Mesothelial cell of epicardium (in vitro differentiated cells): ENCODE measurements at regions not wholly inside any gene's neighbourhood (a gene's known extent, or its start where the extent isn't known, plus 50 kb on each side); places are given as distances from the start of the nearest gene placed in this dataset.
A peak's percentile ranks its signal among the peaks of the same experiment; 100 is the strongest.

Experiments
- DNase-seq, 2 experiments: peaks; one replicate each; pipeline ENCODE4 v3.0.0; 2021; ENCODE audit warnings: low spot score in 2 of 2; ENCODE audit not compliant: unreplicated experiment in 2 of 2
- H3K27ac Mint-ChIP-seq: 2 replicates; pipeline ENCODE4 v1.8.0; 2021; ENCODE audit warnings: mixed read lengths
- H3K27me3 Mint-ChIP-seq: 2 replicates; pipeline ENCODE4 v1.8.0; 2021; ENCODE audit warnings: low read depth, mixed read lengths
- H3K36me3 Mint-ChIP-seq: 2 replicates; pipeline ENCODE4 v1.8.0; 2021; ENCODE audit warnings: mixed read lengths
- H3K4me1 Mint-ChIP-seq: 2 replicates; pipeline ENCODE4 v1.8.0; 2021; ENCODE audit warnings: mixed read lengths
- H3K4me3 Mint-ChIP-seq: 2 replicates; pipeline ENCODE4 v1.8.0; 2021; ENCODE audit warnings: mild to moderate bottlenecking, moderate library complexity, mixed read lengths
- H3K9me3 Mint-ChIP-seq: 2 replicates; pipeline ENCODE4 v1.8.0; 2021; ENCODE audit warnings: mixed read lengths
- TF ChIP-seq, protein P1 (sequence below): fragments of 200-600 bp; sonication (generic); IDR thresholded peaks from one replicate; pipeline ENCODE4 v1.5.0; 2021; ENCODE audit warnings: antibody characterized with exemption; ENCODE audit not compliant: unreplicated experiment

GRCh38 chr7:138169441-138169851 lies 93.2 kb downstream of the AKR1D1 start:
- H3K9me3 Mint-ChIP-seq: peaks cover 21% of the 10 kb centered on the region
- H3K27me3 Mint-ChIP-seq: no peaks in the 10 kb centered on the region
- no peak overlapping the region for H3K4me3 Mint-ChIP-seq
- DNase-seq: no peak
- H3K36me3 Mint-ChIP-seq: peaks cover 11% of the 10 kb centered on the region
- peak overlapping the region; percentile 68 for H3K27ac Mint-ChIP-seq
- H3K4me1 Mint-ChIP-seq: peaks cover 37% of the 10 kb centered on the region
- TF ChIP-seq, protein P1, sequence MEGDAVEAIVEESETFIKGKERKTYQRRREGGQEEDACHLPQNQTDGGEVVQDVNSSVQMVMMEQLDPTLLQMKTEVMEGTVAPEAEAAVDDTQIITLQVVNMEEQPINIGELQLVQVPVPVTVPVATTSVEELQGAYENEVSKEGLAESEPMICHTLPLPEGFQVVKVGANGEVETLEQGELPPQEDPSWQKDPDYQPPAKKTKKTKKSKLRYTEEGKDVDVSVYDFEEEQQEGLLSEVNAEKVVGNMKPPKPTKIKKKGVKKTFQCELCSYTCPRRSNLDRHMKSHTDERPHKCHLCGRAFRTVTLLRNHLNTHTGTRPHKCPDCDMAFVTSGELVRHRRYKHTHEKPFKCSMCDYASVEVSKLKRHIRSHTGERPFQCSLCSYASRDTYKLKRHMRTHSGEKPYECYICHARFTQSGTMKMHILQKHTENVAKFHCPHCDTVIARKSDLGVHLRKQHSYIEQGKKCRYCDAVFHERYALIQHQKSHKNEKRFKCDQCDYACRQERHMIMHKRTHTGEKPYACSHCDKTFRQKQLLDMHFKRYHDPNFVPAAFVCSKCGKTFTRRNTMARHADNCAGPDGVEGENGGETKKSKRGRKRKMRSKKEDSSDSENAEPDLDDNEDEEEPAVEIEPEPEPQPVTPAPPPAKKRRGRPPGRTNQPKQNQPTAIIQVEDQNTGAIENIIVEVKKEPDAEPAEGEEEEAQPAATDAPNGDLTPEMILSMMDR: no peak

GRCh38 chr7:138170298-138170697 lies 94.0 kb downstream of the AKR1D1 start:
- peaks cover 7% of the 10 kb centered on the region for H3K36me3 Mint-ChIP-seq
- peaks cover 37% of the 10 kb centered on the region for H3K4me1 Mint-ChIP-seq
- H3K9me3 Mint-ChIP-seq: peaks cover 17% of the 10 kb centered on the region
- H3K4me3 Mint-ChIP-seq: no peak overlapping the region
- H3K27ac Mint-ChIP-seq: peak overlapping the region; percentile 48
- DNase-seq: no peak
- TF ChIP-seq, protein P1: no peak
- H3K27me3 Mint-ChIP-seq: no peaks in the 10 kb centered on the region

GRCh38 chr7:138170959-138171703 lies 94.9 kb downstream of the AKR1D1 start:
- H3K27ac Mint-ChIP-seq: peak overlapping the region; percentile 48
- no peak for DNase-seq
- H3K36me3 Mint-ChIP-seq: peaks cover 7% of the 10 kb centered on the region
- H3K4me3 Mint-ChIP-seq: no peak overlapping the region
- peaks cover 37% of the 10 kb centered on the region for H3K4me1 Mint-ChIP-seq
- H3K9me3 Mint-ChIP-seq: peaks cover 17% of the 10 kb centered on the region
- TF ChIP-seq, protein P1: no peak
- no peaks in the 10 kb centered on the region for H3K27me3 Mint-ChIP-seq

GRCh38 chr7:138173548-138173947 lies 97.3 kb downstream of the AKR1D1 start:
- Mint-ChIP-seq H3K27me3 (no peaks in the 10 kb centered on the region), H3K36me3 (peaks cover 7% of the 10 kb centered on the region), H3K4me3 (no peak overlapping the region), H3K4me1 (peaks cover 22% of the 10 kb centered on the region), H3K27ac (no peak overlapping the region), H3K9me3 (peaks cover 14% of the 10 kb centered on the region)
- DNase-seq: no peak
- TF ChIP-seq, protein P1: no peak

- peaks cover 7% of the 10 kb centered on the region for H3K36me3 Mint-ChIP-seq
- H3K27ac Mint-ChIP-seq: no peak overlapping the region
- H3K4me1 Mint-ChIP-seq: peaks cover 3% of the 10 kb centered on the region
- H3K4me3 Mint-ChIP-seq: no peak overlapping the region
- TF ChIP-seq, protein P1: no peak
- no peaks in the 10 kb centered on the region for H3K27me3 Mint-ChIP-seq
- H3K9me3 Mint-ChIP-seq: peaks cover 19% of the 10 kb centered on the region
- no peak for DNase-seq
Observed at GRCh38 chr7:138176060-138176459, 99.8 kb downstream of the AKR1D1 start.
